ENCODE measurements at regions not wholly inside any gene's neighbourhood (a gene's known extent, or its start where the extent isn't known, plus 50 kb on each side); places are given as distances from the start of the nearest gene placed in this dataset.

DNA sequence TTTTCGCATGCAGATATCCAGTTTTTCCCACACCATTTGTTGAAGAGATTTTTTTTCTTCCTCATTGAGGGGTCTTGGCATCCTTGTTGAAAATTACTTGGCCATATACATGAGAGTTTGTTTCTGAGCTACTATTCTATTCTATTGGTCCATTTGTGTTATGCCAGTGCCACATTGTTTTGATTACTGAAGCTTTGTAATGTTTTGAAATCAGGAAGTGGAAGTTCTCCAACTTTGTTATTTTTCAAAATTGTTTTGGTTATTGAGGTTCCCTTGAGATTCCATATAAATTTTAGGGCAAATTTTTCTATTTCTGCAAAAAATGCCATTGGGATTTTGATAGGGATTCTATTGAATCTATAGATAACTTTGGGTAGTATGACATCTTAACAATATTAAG, 130.3 kb upstream of the PFN2 start:
- no peaks in the 10 kb centered on the region for H3K4me1 ChIP-seq
- TF ChIP-seq, protein P1, sequence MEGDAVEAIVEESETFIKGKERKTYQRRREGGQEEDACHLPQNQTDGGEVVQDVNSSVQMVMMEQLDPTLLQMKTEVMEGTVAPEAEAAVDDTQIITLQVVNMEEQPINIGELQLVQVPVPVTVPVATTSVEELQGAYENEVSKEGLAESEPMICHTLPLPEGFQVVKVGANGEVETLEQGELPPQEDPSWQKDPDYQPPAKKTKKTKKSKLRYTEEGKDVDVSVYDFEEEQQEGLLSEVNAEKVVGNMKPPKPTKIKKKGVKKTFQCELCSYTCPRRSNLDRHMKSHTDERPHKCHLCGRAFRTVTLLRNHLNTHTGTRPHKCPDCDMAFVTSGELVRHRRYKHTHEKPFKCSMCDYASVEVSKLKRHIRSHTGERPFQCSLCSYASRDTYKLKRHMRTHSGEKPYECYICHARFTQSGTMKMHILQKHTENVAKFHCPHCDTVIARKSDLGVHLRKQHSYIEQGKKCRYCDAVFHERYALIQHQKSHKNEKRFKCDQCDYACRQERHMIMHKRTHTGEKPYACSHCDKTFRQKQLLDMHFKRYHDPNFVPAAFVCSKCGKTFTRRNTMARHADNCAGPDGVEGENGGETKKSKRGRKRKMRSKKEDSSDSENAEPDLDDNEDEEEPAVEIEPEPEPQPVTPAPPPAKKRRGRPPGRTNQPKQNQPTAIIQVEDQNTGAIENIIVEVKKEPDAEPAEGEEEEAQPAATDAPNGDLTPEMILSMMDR (IDR thresholded peaks at IDR 0.05), result no peak
- no peak for TF ChIP-seq POLR2A (IDR thresholded peaks at IDR 0.05)
- no peaks in the 10 kb centered on the region for H3K36me3 ChIP-seq
- no peak overlapping the region for H3K27ac ChIP-seq
- no peaks in the 10 kb centered on the region for H3K27me3 ChIP-seq
- DNase-seq, result no peak
- no peaks in the 10 kb centered on the region for H3K9me3 ChIP-seq
- H3K4me3 ChIP-seq, result no peak overlapping the region

DNA sequence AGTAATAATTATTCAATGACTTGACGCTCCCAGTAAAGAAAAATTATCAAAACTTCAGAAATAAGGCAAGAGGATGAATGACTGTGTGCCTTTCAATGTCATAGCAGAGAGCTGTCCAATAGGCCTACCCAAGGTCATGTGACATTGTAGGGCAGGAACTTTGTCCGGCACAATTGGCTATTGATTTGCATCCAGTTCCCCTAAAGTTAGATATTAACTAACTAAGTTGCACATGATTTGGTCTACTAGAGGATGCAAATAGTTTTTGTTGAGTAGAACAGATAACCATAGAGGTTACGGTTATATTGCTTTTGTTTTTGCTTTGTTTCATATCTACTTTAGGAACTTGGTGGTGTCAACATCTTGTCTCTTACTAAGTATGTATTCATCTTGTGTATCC, 127.9 kb upstream of the PFN2 start:
- H3K36me3 ChIP-seq, result no peaks in the 10 kb centered on the region
- no peaks in the 10 kb centered on the region for H3K27me3 ChIP-seq
- TF ChIP-seq, protein P1 (IDR thresholded peaks at IDR 0.05), result no peak
- no peak for TF ChIP-seq POLR2A (IDR thresholded peaks at IDR 0.05)
- H3K4me3 ChIP-seq, result no peak overlapping the region
- H3K9me3 ChIP-seq, result no peaks in the 10 kb centered on the region
- no peak overlapping the region for H3K27ac ChIP-seq
- DNase-seq, result no peak
- H3K4me1 ChIP-seq, result no peaks in the 10 kb centered on the region

DNA sequence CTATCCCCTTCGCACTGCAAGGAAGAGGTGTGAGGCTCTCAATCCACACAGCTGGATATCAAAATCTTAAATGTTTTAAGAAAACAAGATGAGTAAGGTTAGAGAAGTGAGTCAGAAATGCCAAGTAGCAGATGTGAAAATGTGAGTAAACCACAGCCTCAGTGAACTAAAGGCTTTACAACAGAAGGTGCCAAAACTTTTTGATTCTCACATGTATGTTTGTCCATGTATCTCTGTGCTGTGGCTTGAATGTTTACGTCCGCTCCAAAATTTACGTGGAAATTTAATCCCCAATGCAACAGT, 126.8 kb upstream of the PFN2 start:
- DNase-seq, result no peak
- H3K36me3 ChIP-seq, result no peaks in the 10 kb centered on the region
- TF ChIP-seq POLR2A (IDR thresholded peaks at IDR 0.05), result no peak
- TF ChIP-seq, protein P1 (IDR thresholded peaks at IDR 0.05), result no peak
- no peak overlapping the region for H3K4me3 ChIP-seq
- no peaks in the 10 kb centered on the region for H3K4me1 ChIP-seq
- H3K9me3 ChIP-seq, result no peaks in the 10 kb centered on the region
- H3K27me3 ChIP-seq, result no peaks in the 10 kb centered on the region
- H3K27ac ChIP-seq, result no peak overlapping the region

DNA sequence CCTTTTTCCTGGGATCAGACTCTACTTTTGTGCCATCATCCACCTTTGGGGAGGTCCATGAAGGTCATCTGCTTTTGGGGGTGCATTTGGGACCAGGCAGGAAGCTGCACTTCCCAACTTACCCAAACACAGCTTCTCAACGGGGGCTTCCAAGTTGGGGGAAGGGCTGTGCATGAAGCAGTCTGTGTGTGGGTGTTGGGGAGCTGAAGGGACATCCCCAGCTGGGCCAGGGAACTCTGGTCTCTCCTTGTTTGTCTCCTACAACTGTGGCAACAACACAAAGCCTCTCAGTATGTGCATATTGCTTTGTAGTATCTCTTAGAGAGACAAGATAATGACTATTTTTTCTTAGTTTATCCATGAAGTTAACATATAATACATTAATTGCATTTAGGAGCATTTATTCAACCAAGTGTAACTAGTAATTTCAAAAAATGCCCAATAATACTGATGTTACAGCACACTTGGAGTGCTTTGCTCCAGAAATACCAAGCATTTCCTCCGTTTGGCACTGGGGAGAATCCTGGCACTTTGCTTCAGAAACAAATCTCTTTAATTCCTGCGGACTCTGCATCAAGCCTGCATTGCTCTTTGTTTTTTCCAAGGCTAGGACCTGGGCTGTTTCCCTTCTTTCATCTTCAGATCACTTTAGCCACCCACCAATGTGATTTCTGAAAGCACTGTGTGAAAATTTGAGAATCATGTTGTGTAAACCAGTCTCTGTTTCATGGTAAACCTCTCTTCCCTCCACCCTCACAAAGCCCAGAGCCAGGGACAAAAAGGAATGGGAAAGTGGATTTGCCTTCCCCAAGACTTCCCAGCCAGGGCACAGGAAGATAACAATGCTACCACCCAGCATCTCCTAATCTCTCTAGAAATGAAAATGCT, 126.2 kb upstream of the PFN2 start:
- Histone ChIP-seq H3K27me3 (no peaks in the 10 kb centered on the region), H3K27ac (no peak overlapping the region)
- DNase-seq, result no peak

DNA sequence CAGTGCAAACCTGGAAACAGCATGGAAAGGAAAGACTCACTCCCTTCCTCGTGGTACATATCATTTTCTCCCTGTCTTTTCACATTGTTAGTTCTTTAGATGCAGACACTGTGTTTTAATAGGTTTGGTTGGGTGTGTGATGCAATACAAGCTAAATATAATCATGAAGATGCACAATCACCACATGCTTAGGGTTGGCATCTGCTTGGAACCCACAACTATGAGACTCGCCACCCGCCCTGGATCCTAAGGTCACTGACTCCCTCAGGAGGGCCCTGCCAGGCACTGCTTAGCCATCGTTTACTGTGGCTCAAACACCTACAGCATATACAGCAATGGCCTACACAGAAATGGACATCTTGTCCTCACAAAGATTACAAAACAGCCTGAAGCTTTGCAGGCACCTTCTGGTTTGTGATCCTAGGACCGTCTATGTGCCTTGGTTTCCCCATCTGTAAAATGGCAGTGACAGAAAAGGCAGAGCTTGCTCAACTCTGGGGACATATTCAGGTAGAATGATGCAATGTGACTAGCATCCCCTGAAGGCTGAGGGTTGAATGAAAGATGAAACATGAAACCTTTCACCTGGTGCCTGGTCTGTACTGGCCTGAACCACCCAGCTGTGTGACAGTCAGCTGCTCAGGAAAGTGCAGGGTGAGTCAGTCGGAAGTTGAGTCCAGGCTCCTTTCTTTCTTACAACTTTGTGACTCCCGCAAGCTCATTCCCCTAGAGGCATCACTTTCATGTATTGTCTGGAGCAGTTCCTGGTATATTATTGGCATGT, 123.6 kb upstream of the PFN2 start:
- no peak overlapping the region for H3K4me3 ChIP-seq
- no peaks in the 10 kb centered on the region for H3K27me3 ChIP-seq
- H3K4me1 ChIP-seq, result no peaks in the 10 kb centered on the region
- no peak for TF ChIP-seq POLR2A (IDR thresholded peaks at IDR 0.05)
- TF ChIP-seq, protein P1 (IDR thresholded peaks at IDR 0.05), result no peak
- no peaks in the 10 kb centered on the region for H3K9me3 ChIP-seq
- H3K36me3 ChIP-seq, result no peaks in the 10 kb centered on the region
- H3K27ac ChIP-seq, result no peak overlapping the region
- no peak for DNase-seq

More for the DNA sequence above, 126.2 kb upstream of the PFN2 start:
- Histone ChIP-seq H3K9me3 (no peaks in the 10 kb centered on the region), H3K4me1 (no peaks in the 10 kb centered on the region), H3K36me3 (no peaks in the 10 kb centered on the region), H3K4me3 (no peak overlapping the region)
- TF ChIP-seq POLR2A (IDR thresholded peaks at IDR 0.05), result no peak
- TF ChIP-seq, protein P1 (IDR thresholded peaks at IDR 0.05), result no peak
